Astrocyte of the cerebellum (primary cell): ENCODE measurements at regions not wholly inside any gene's neighbourhood (a gene's known extent, or its start where the extent isn't known, plus 50 kb on each side); places are given as distances from the start of the nearest gene placed in this dataset.

ENCODE experiments used
- DNase-seq: peaks from one replicate; pipeline ENCODE4 v3.0.0-alpha.2; 2011; ENCODE audit warnings: low read depth
- H3K4me3 ChIP-seq: 2 replicates; pipeline ENCODE4 v1.5.1; 2011; ENCODE audit warnings: mild to moderate bottlenecking, low read depth, low read length, moderate library complexity
- CTCF ChIP-seq: IDR thresholded peaks from 2 replicates; pipeline ENCODE4 v1.5.1; 2012; ENCODE audit warnings: low read length, low read depth, moderate library complexity, mild to moderate bottlenecking; ENCODE audit errors: missing control alignments
- in situ Hi-C: cut with HindIII; loops from 2 replicates; pipeline ENCODE4 v1.10.0; 2017; ENCODE audit warnings: low sequenced_read_pairs

- in situ Hi-C loops, result no loop called here
- no peak for TF ChIP-seq CTCF
Measured at GRCh38 chr7:68518060-68518459, 1080.2 kb upstream of the AUTS2 start.

DNA sequence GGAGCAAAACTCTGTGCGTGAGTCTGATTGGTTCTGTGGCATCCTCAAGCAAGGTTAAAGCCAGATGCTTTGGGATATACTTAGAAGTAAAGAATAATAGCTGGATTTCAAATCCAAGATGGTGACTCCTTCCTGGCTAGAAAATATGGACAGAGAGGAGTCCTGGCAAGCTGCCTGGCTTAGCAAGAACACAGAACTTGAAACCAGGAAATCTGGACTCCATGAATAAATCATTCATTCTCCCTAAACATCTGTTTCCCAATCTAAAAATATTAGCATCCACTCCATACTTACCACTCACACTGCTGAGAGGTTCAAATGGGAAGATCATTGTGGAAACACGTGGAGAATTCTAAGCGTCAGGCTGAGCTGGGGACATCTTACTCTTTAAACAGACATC, 1074.1 kb upstream of the AUTS2 start:
- DNase-seq, result no peak
- TF ChIP-seq CTCF, result no peak
- H3K4me3 ChIP-seq, result no peak overlapping the region
- in situ Hi-C loops, result no loop called here

More at GRCh38 chr7:68518060-68518459, 1080.2 kb upstream of the AUTS2 start:
- DNase-seq, result no peak
- H3K4me3 ChIP-seq, result no peak overlapping the region

DNA sequence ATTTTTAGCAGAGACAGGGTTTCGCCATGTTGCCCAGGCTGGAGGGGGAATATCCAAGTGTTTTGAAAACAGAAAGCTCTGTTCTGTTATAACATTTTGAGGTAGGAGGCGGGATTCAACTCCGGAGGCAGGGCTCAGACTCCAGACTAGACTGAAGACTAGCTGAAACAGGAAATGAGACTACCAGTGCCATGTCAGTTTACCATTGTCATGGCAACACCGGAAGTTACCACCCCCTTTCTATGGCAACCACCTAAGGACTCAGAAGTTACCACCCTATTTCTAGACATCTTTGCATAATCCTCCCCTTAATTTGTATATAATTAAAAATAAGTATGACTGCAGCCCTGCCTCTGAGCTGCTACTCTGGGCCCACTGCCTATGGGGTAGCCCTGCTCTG, 1069.1 kb upstream of the AUTS2 start:
- no peak for DNase-seq
- no peak overlapping the region for H3K4me3 ChIP-seq
- in situ Hi-C loops, result no loop called here
- TF ChIP-seq CTCF, result no peak

DNA sequence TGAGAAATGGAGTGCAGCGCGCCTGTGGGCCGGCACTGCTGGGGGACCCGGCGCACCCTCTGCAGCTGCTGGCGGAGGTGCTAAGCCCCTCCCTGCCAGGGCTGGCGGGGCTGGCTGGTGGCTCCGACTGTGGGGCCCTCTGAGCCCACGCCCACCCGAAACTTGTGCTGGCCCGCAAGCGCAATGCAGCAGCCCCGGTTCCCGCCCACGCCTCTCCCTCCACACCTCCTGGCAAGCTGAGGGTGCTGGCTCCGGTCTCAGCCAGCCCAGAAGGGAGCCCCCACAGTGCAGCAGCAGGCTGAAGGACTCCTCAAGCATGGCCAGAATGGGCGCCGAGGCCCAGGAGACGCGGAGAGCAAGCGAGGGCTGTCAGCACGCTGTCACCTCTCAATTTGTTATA, 1063.0 kb upstream of the AUTS2 start:
- TF ChIP-seq CTCF, result no peak
- in situ Hi-C loops, result no loop called here
- DNase-seq, result no peak
- no peak overlapping the region for H3K4me3 ChIP-seq

DNA sequence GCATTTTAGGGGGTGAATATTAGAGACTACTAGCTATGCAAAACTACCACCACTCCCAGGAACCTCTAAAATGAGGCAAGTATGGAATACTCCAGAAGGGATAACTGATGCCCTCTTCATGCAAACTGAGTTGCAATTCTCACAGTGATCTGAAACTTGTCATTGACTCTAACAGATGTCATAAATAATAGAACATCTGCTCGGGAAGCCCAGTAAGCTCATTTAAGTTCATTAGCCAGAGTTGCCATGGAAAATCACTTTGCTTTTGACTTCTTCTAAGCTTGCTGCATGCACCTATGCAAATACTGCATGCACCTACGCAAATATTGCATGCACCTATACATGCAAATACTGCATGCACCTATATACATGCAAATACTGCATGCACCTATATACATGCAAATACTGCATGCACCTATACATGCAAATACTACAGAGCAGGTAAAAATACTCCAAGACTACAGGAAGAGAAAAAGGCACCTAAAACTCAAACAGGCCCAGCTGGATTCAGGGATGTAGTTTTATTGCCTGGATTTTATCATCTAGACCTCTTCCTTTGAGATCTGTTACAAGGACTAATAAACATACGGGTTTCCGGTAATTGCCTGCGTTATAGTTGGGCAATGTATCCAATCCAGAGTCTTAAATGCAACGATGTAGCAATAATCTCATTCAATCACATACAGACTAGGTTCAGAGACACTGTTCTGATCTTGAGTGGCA, 1061.1 kb upstream of the AUTS2 start:
- no peak for DNase-seq
- no peak for TF ChIP-seq CTCF
- in situ Hi-C loops, result no loop called here
- no peak overlapping the region for H3K4me3 ChIP-seq

GRCh38 chr7:68537774-68538071, 1060.6 kb upstream of the AUTS2 start:
- no peak for TF ChIP-seq CTCF
- DNase-seq, result no peak
- no peak overlapping the region for H3K4me3 ChIP-seq
- in situ Hi-C loops, result no loop called here

DNA sequence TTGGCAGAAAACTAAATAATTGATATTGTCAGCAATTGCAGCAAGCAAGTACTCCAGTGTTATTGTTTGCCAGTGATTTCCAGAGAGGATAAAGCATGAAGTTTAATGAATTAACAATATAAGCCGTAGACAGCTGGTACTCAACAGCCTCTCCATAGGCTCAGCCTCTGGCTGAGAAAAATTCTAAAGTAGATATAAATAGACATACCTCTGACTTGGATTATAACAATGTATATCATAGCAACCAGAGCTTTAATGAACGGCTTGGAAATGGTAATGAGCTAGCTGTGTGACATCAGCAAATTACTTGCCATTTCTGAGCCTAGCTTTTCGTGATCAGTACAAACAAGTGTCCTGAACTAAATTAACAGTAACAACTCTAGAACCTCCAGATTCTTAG, 1055.4 kb upstream of the AUTS2 start:
- DNase-seq, result no peak
- no peak for TF ChIP-seq CTCF
- in situ Hi-C loops, result no loop called here
- no peak overlapping the region for H3K4me3 ChIP-seq
